ENCODE measurements at regions not wholly inside any gene's neighbourhood (a gene's known extent, or its start where the extent isn't known, plus 50 kb on each side); places are given as distances from the start of the nearest gene placed in this dataset.

DNA sequence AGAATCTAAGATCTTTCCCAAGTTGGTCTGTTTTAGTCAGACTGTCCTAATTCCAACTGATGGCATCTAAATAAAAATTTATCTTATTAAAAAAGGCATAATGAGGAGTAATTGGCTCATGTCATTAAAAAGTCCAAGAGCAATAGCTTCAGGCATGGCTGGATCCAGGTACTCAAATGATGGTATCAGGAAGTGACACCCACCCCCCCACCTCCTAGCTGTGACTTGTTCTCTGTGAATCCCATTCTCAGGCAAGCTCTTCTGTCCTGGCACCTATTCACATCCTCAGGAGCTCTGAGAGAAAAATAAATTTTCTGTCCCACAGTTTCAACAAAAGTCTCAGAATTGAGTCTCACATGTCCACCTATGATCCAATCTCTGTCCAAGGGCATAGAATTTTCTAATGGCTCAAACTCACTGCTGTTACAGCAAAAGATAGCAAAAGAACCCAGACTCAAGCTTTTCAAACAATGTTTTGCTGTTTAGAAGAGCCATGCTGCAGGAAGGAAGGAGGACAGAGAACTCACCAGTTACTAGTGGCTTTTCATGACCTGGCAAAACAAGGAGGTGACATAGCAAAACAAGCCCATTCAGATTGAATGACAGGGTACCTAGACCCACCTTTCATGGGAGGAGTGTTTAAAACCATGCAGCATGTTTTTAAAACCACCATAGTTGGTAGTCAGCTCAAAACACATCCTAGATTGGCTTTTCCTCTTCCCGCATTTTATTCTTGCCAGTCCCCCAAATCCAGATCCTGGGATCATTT, 496.1 kb downstream of the PREX1 start:
- no peak for TF ChIP-seq SUZ12 (IDR thresholded peaks at IDR 0.05; ENCODE audit: extremely low read depth, insufficient read depth, insufficient read length)
- TF ChIP-seq ZNF274 (IDR thresholded peaks at IDR 0.05; ENCODE audit: low read depth, low read length), result no peak
